ENCODE measurements at regions not wholly inside any gene's neighbourhood (a gene's known extent, or its start where the extent isn't known, plus 50 kb on each side); places are given as distances from the start of the nearest gene placed in this dataset.
"Not testable (repeated sequence)": the region's sequence is repeated elsewhere in the genome, so short reads cannot be mapped to it uniquely, and the experiment has no call there.

- TF ChIP-seq CTCF (IDR thresholded peaks at IDR 0.05; ENCODE audit: extremely low read depth, low read depth, low read length): no peak
- no peaks in the 10 kb centered on the region for H4K20me1 ChIP-seq (ENCODE audit: insufficient read depth, low read length)
- H3K36me3 ChIP-seq (ENCODE audit: insufficient read depth, low read length): no peaks in the 10 kb centered on the region
- no peaks in the 10 kb centered on the region for H3K4me1 ChIP-seq (ENCODE audit: insufficient read depth, low read length)
- no peak for DNase-seq (ENCODE audit: insufficient read length, low spot score, missing footprints)
- no peak overlapping the region for H3K4me2 ChIP-seq (ENCODE audit: insufficient read depth, low read length)
- H3K27me3 ChIP-seq (ENCODE audit: insufficient read depth, low read length): no peaks in the 10 kb centered on the region
- H3K79me2 ChIP-seq (ENCODE audit: insufficient read depth, low read length): no peaks in the 10 kb centered on the region
- H3K27ac ChIP-seq (ENCODE audit: low read depth, low read length): no peak overlapping the region
- no peak overlapping the region for H3K4me3 ChIP-seq (ENCODE audit: insufficient read depth, low read length)
- no peaks in the 10 kb centered on the region for H3K9me3 ChIP-seq (ENCODE audit: low read depth, low read length)
- H2AFZ ChIP-seq (ENCODE audit: low read length): no peak overlapping the region
Measured at GRCh38 chr10:2782265-2782664, 285.1 kb upstream of the PFKP start.

GRCh38 chr10:2777666-2778355, 289.5 kb upstream of the PFKP start:
- DNase-seq (ENCODE audit: insufficient read length, low spot score, missing footprints): no peak
- Histone ChIP-seq H2AFZ (ENCODE audit: low read length) (no peak overlapping the region), H3K27ac (ENCODE audit: low read depth, low read length) (no peak overlapping the region), H3K4me1 (ENCODE audit: insufficient read depth, low read length) (no peaks in the 10 kb centered on the region), H3K9me3 (ENCODE audit: low read depth, low read length) (no peaks in the 10 kb centered on the region), H3K27me3 (ENCODE audit: insufficient read depth, low read length) (no peaks in the 10 kb centered on the region), H4K20me1 (ENCODE audit: insufficient read depth, low read length) (no peaks in the 10 kb centered on the region), H3K4me3 (ENCODE audit: insufficient read depth, low read length) (no peak overlapping the region), H3K36me3 (ENCODE audit: insufficient read depth, low read length) (no peaks in the 10 kb centered on the region), H3K79me2 (ENCODE audit: insufficient read depth, low read length) (no peaks in the 10 kb centered on the region), H3K4me2 (ENCODE audit: insufficient read depth, low read length) (no peak overlapping the region)
- TF ChIP-seq CTCF (IDR thresholded peaks at IDR 0.05; ENCODE audit: extremely low read depth, low read depth, low read length): no peak

- Histone ChIP-seq H3K27me3 (ENCODE audit: insufficient read depth, low read length) (no peaks in the 10 kb centered on the region), H3K4me1 (ENCODE audit: insufficient read depth, low read length) (no peaks in the 10 kb centered on the region), H3K27ac (ENCODE audit: low read depth, low read length) (no peak overlapping the region), H3K79me2 (ENCODE audit: insufficient read depth, low read length) (no peaks in the 10 kb centered on the region), H2AFZ (ENCODE audit: low read length) (no peak overlapping the region), H3K9me3 (ENCODE audit: low read depth, low read length) (no peaks in the 10 kb centered on the region), H3K4me2 (ENCODE audit: insufficient read depth, low read length) (no peak overlapping the region), H4K20me1 (ENCODE audit: insufficient read depth, low read length) (no peaks in the 10 kb centered on the region), H3K36me3 (ENCODE audit: insufficient read depth, low read length) (no peaks in the 10 kb centered on the region), H3K4me3 (ENCODE audit: insufficient read depth, low read length) (no peak overlapping the region)
- no peak for TF ChIP-seq CTCF (IDR thresholded peaks at IDR 0.05; ENCODE audit: extremely low read depth, low read depth, low read length)
- DNase-seq (ENCODE audit: insufficient read length, low spot score, missing footprints): no peak
Measured at GRCh38 chr10:2772816-2773631, 294.3 kb upstream of the PFKP start.

GRCh38 chr10:2772135-2772534, 295.2 kb upstream of the PFKP start:
- H3K27ac ChIP-seq (ENCODE audit: low read depth, low read length): no peak overlapping the region
- H3K4me2 ChIP-seq (ENCODE audit: insufficient read depth, low read length): no peak overlapping the region
- no peak overlapping the region for H3K4me3 ChIP-seq (ENCODE audit: insufficient read depth, low read length)

GRCh38 chr10:2767293-2767692, 300.1 kb upstream of the PFKP start:
- H3K9me3 ChIP-seq (ENCODE audit: low read depth, low read length); H3K27me3 ChIP-seq (ENCODE audit: insufficient read depth, low read length); H3K4me3 ChIP-seq (ENCODE audit: insufficient read depth, low read length); H3K27ac ChIP-seq (ENCODE audit: low read depth, low read length); DNase-seq (ENCODE audit: insufficient read length, low spot score, missing footprints); H3K79me2 ChIP-seq (ENCODE audit: insufficient read depth, low read length); H3K36me3 ChIP-seq (ENCODE audit: insufficient read depth, low read length); H3K4me1 ChIP-seq (ENCODE audit: insufficient read depth, low read length); H3K4me2 ChIP-seq (ENCODE audit: insufficient read depth, low read length); H2AFZ ChIP-seq (ENCODE audit: low read length); H4K20me1 ChIP-seq (ENCODE audit: insufficient read depth, low read length): not testable (repeated sequence)

More at GRCh38 chr10:2772135-2772534, 295.2 kb upstream of the PFKP start:
- TF ChIP-seq CTCF (IDR thresholded peaks at IDR 0.05; ENCODE audit: extremely low read depth, low read depth, low read length): no peak
- no peaks in the 10 kb centered on the region for H3K4me1 ChIP-seq (ENCODE audit: insufficient read depth, low read length)
- H4K20me1 ChIP-seq (ENCODE audit: insufficient read depth, low read length): no peaks in the 10 kb centered on the region
- H3K9me3 ChIP-seq (ENCODE audit: low read depth, low read length): no peaks in the 10 kb centered on the region
- H3K27me3 ChIP-seq (ENCODE audit: insufficient read depth, low read length): no peaks in the 10 kb centered on the region
- H3K36me3 ChIP-seq (ENCODE audit: insufficient read depth, low read length): no peaks in the 10 kb centered on the region
- no peak for DNase-seq (ENCODE audit: insufficient read length, low spot score, missing footprints)
- no peak overlapping the region for H2AFZ ChIP-seq (ENCODE audit: low read length)
- no peaks in the 10 kb centered on the region for H3K79me2 ChIP-seq (ENCODE audit: insufficient read depth, low read length)

Measured in osteoblast (primary cell).